ENCODE measurements at regions not wholly inside any gene's neighbourhood (a gene's known extent, or its start where the extent isn't known, plus 50 kb on each side); places are given as distances from the start of the nearest gene placed in this dataset.

DNA sequence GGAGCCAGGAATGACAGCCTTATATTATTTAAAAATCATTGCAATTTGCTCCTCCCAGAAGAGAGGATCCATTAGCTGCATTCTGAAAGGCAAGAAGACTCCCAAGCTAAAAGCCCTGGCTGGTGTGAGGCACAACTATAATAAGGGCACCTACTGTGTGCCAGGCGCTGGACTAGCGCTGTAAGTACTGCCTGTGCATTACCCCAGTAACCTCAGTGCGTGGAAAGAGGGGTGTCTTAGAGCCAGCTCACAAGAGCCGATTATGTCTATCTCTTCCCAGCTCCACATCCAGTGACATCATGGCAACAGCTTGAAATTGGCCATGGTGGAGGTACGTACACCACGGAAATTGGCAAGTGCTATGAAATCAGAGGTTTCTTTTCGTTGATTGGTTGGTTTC, 141.7 kb upstream of the IRF2BP2 start:
- Histone ChIP-seq H3K36me3 (ENCODE audit: control insufficient read depth, insufficient read depth, low read length) (no peaks in the 10 kb centered on the region), H3K4me1 (ENCODE audit: control insufficient read depth, insufficient read depth, low read length, poor library complexity, severe bottlenecking) (no peaks in the 10 kb centered on the region), H3K4me3 (ENCODE audit: insufficient read depth, low read depth, low read length, poor library complexity, severe bottlenecking) (no peak overlapping the region), H3K9me3 (ENCODE audit: control insufficient read depth, low read length) (no peaks in the 10 kb centered on the region), H3K27me3 (replicated peaks; ENCODE audit: control insufficient read depth, insufficient read depth, low read length, poor library complexity, severe bottlenecking) (no peaks in the 10 kb centered on the region), H3K27ac (ENCODE audit: insufficient read depth, low read length, poor library complexity, severe bottlenecking) (no peak overlapping the region)
- DNase-seq, result no peak

DNA sequence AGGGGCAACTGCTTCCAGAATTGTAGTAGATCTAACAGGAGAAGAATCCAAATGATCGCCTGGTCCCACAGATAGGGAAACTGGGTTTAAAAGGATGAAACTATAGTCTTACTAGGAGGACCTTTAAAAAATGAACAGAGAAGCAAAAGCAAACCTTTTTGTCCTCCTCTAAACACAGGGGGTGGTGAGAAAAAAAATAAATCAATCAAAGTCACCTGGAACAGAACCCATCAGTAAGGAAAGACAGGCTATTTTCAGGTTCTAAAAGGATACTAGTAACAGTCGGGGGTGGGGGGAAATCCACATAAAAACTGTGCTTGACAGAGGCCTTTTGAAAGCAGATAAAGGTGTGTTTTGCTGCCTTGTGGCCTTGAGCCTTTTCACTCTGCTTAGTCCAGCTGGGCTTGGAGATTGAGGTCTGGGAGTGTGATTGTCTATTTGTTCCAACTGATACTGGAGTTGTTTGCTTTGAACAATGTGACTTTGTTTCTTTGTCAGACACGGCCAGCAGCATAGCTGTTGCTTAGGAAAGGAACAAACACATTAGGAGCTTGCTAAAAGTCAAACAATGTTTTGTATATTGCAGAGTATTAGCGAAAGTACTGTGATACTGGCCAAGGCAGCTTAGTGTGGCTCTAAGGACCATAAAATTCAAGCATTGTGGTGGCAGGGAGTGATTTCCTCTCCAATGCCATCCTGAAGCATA, 141.1 kb upstream of the IRF2BP2 start:
- Histone ChIP-seq H3K27me3 (replicated peaks; ENCODE audit: control insufficient read depth, insufficient read depth, low read length, poor library complexity, severe bottlenecking) (no peaks in the 10 kb centered on the region), H3K36me3 (ENCODE audit: control insufficient read depth, insufficient read depth, low read length) (no peaks in the 10 kb centered on the region), H3K4me1 (ENCODE audit: control insufficient read depth, insufficient read depth, low read length, poor library complexity, severe bottlenecking) (no peaks in the 10 kb centered on the region), H3K4me3 (ENCODE audit: insufficient read depth, low read depth, low read length, poor library complexity, severe bottlenecking) (no peak overlapping the region), H3K27ac (ENCODE audit: insufficient read depth, low read length, poor library complexity, severe bottlenecking) (no peak overlapping the region), H3K9me3 (ENCODE audit: control insufficient read depth, low read length) (no peaks in the 10 kb centered on the region)
- DNase-seq, result no peak

DNA sequence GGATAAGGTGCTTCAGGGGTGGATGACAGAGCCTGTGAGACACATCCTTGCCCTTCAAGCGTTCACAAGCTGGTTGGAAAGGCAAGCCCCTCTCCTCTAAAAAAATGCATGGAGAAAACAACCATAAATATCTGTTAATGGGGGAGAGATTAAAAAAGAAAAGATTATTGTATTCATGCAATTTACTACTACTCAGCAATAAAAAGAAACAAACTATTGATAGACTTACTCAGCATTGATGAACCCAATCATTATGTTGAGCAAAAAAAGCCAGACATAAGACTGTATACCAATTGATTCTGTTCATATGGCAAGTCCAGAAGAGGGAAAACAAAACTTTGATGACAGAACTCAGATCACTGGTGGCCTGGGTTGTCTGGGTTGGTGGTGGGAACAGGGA, 138.7 kb upstream of the IRF2BP2 start:
- DNase-seq, result no peak
- no peak overlapping the region for H3K27ac ChIP-seq (ENCODE audit: insufficient read depth, low read length, poor library complexity, severe bottlenecking)
- no peaks in the 10 kb centered on the region for H3K27me3 ChIP-seq (replicated peaks; ENCODE audit: control insufficient read depth, insufficient read depth, low read length, poor library complexity, severe bottlenecking)
- H3K4me3 ChIP-seq (ENCODE audit: insufficient read depth, low read depth, low read length, poor library complexity, severe bottlenecking), result no peak overlapping the region
- no peaks in the 10 kb centered on the region for H3K4me1 ChIP-seq (ENCODE audit: control insufficient read depth, insufficient read depth, low read length, poor library complexity, severe bottlenecking)
- no peaks in the 10 kb centered on the region for H3K9me3 ChIP-seq (ENCODE audit: control insufficient read depth, low read length)
- no peaks in the 10 kb centered on the region for H3K36me3 ChIP-seq (ENCODE audit: control insufficient read depth, insufficient read depth, low read length)

DNA sequence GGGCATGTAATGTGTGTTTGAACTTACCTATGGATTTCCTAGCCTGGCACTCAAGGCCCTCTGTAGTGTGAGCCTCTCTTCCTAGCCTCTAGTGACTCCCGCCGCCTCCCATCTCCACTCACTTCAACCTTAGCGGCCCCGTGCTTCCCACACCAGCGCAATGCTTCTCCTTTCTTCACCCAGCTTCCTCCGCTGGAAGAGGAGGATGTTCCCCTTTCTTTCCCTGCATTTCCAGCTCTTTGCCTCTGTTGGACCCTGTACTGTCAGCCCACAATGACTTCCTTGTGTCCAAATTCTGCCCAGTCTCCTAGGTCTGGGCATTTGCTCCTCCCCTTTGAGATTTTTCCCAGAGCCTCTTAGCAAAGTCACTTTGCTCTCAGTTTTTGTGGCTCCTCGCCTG, 138.1 kb upstream of the IRF2BP2 start:
- H3K4me1 ChIP-seq (ENCODE audit: control insufficient read depth, insufficient read depth, low read length, poor library complexity, severe bottlenecking), result no peaks in the 10 kb centered on the region
- no peak overlapping the region for H3K27ac ChIP-seq (ENCODE audit: insufficient read depth, low read length, poor library complexity, severe bottlenecking)
- no peaks in the 10 kb centered on the region for H3K27me3 ChIP-seq (replicated peaks; ENCODE audit: control insufficient read depth, insufficient read depth, low read length, poor library complexity, severe bottlenecking)
- H3K9me3 ChIP-seq (ENCODE audit: control insufficient read depth, low read length), result no peaks in the 10 kb centered on the region
- no peak overlapping the region for H3K4me3 ChIP-seq (ENCODE audit: insufficient read depth, low read depth, low read length, poor library complexity, severe bottlenecking)
- DNase-seq, result no peak
- no peaks in the 10 kb centered on the region for H3K36me3 ChIP-seq (ENCODE audit: control insufficient read depth, insufficient read depth, low read length)

DNA sequence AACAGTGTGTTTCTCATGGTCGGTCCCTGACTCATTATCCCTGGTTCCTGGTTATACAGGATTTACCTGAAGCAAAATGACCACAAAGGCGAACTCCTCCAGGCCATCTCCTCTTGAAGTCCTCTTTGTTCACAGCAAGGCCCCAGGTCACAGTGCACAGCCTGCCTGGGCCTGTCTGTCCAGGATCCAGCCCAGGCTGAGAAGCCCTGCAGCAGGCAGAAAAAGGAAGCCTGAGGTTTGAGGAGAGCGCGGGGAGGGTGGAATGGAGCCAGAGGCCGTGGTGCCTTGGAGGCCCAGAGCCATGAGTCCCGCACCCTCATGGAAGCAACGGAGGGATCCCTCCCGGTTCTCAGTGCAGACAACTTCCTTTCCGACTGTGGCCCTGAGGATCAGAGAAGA, 136.8 kb upstream of the IRF2BP2 start:
- no peaks in the 10 kb centered on the region for H3K36me3 ChIP-seq (ENCODE audit: control insufficient read depth, insufficient read depth, low read length)
- H3K4me1 ChIP-seq (ENCODE audit: control insufficient read depth, insufficient read depth, low read length, poor library complexity, severe bottlenecking), result no peaks in the 10 kb centered on the region
- H3K27me3 ChIP-seq (replicated peaks; ENCODE audit: control insufficient read depth, insufficient read depth, low read length, poor library complexity, severe bottlenecking), result no peaks in the 10 kb centered on the region
- no peaks in the 10 kb centered on the region for H3K9me3 ChIP-seq (ENCODE audit: control insufficient read depth, low read length)
- no peak overlapping the region for H3K27ac ChIP-seq (ENCODE audit: insufficient read depth, low read length, poor library complexity, severe bottlenecking)
- no peak for DNase-seq
- no peak overlapping the region for H3K4me3 ChIP-seq (ENCODE audit: insufficient read depth, low read depth, low read length, poor library complexity, severe bottlenecking)

DNA sequence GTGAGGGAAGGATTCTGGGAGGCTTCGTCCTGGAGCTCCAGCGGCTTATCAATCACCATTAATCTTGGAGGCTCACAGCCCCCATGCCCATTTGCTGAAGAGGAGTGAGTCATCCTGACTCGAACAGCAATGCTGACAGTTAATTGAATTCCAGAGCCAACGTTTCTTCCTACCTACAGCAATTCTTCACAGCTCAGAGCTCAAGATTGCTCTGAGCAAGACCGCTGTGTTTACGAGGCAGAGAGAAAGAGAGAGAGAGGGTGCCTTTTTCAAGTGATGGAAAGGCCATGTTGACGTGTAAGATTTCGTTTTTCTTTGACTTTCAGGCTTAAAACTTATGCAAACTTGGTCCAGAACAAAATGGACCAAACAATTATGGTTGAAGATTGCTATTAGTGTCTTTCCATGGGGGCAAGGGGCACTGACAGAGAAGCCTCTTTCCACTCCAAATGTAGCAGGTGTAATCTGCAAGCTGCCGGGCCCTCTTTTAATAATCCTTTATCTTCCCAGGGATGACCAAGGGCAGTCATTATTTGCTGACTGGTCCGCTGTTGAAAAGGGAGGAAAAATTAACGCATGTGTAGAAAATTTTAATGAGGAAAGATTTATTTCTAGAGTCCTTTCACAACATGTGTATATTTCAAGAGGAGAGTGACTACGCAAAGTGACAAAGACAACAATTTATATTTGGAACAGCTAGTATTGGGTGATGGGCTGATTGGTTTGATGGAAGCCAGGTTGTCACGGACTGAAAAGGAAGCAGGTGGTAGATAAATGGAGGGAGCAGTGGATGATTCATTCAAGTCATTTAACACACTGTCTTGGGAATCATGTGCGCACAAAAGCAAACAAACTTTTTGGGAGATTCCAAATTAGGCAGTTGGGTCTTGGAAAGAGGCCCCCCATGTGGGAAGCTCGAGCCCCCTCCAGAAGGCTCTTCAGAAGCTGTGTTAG, 136.1 kb upstream of the IRF2BP2 start:
- no peaks in the 10 kb centered on the region for H3K9me3 ChIP-seq (ENCODE audit: control insufficient read depth, low read length)
- DNase-seq, result no peak
- no peak overlapping the region for H3K4me3 ChIP-seq (ENCODE audit: insufficient read depth, low read depth, low read length, poor library complexity, severe bottlenecking)
- no peaks in the 10 kb centered on the region for H3K27me3 ChIP-seq (replicated peaks; ENCODE audit: control insufficient read depth, insufficient read depth, low read length, poor library complexity, severe bottlenecking)
- H3K27ac ChIP-seq (ENCODE audit: insufficient read depth, low read length, poor library complexity, severe bottlenecking), result no peak overlapping the region
- no peaks in the 10 kb centered on the region for H3K4me1 ChIP-seq (ENCODE audit: control insufficient read depth, insufficient read depth, low read length, poor library complexity, severe bottlenecking)
- no peaks in the 10 kb centered on the region for H3K36me3 ChIP-seq (ENCODE audit: control insufficient read depth, insufficient read depth, low read length)

GRCh38 chr1:234745276-234745675, 135.3 kb upstream of the IRF2BP2 start:
- no peaks in the 10 kb centered on the region for H3K27me3 ChIP-seq (replicated peaks; ENCODE audit: control insufficient read depth, insufficient read depth, low read length, poor library complexity, severe bottlenecking)
- no peak for DNase-seq
- H3K4me3 ChIP-seq (ENCODE audit: insufficient read depth, low read depth, low read length, poor library complexity, severe bottlenecking), result no peak overlapping the region
- H3K27ac ChIP-seq (ENCODE audit: insufficient read depth, low read length, poor library complexity, severe bottlenecking), result no peak overlapping the region
- H3K36me3 ChIP-seq (ENCODE audit: control insufficient read depth, insufficient read depth, low read length), result no peaks in the 10 kb centered on the region
- no peaks in the 10 kb centered on the region for H3K4me1 ChIP-seq (ENCODE audit: control insufficient read depth, insufficient read depth, low read length, poor library complexity, severe bottlenecking)
- H3K9me3 ChIP-seq (ENCODE audit: control insufficient read depth, low read length), result no peaks in the 10 kb centered on the region

GRCh38 chr1:234743791-234744611, 134.0 kb upstream of the IRF2BP2 start:
- Histone ChIP-seq H3K27me3 (replicated peaks; ENCODE audit: control insufficient read depth, insufficient read depth, low read length, poor library complexity, severe bottlenecking) (no peaks in the 10 kb centered on the region), H3K9me3 (ENCODE audit: control insufficient read depth, low read length) (no peaks in the 10 kb centered on the region)

DNA sequence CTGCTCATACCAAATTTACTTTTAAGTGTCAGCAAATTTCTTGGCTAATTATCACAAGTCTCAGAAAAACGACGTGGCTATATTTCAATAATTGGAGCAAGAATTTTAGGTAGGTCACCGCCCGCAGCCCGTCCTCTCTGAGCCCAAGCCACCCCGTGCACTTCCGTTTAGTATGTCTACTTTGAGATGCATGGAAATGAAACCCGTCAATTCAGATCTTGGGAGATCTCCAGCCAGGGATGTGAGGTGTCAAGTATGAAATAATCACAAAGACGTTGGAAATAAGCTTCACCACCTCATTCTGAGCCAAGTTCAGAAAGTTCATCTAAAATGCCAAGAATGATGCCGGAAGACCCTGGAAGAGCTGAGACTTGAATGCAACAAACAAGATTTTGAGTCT, 132.6 kb upstream of the IRF2BP2 start:
- Histone ChIP-seq H3K9me3 (ENCODE audit: control insufficient read depth, low read length) (no peaks in the 10 kb centered on the region), H3K4me3 (ENCODE audit: insufficient read depth, low read depth, low read length, poor library complexity, severe bottlenecking) (no peak overlapping the region), H3K27ac (ENCODE audit: insufficient read depth, low read length, poor library complexity, severe bottlenecking) (no peak overlapping the region), H3K36me3 (ENCODE audit: control insufficient read depth, insufficient read depth, low read length) (no peaks in the 10 kb centered on the region), H3K27me3 (replicated peaks; ENCODE audit: control insufficient read depth, insufficient read depth, low read length, poor library complexity, severe bottlenecking) (no peaks in the 10 kb centered on the region), H3K4me1 (ENCODE audit: control insufficient read depth, insufficient read depth, low read length, poor library complexity, severe bottlenecking) (no peaks in the 10 kb centered on the region)
- DNase-seq, result no peak

More at GRCh38 chr1:234743791-234744611, 134.0 kb upstream of the IRF2BP2 start:
- no peak overlapping the region for H3K27ac ChIP-seq (ENCODE audit: insufficient read depth, low read length, poor library complexity, severe bottlenecking)
- no peaks in the 10 kb centered on the region for H3K4me1 ChIP-seq (ENCODE audit: control insufficient read depth, insufficient read depth, low read length, poor library complexity, severe bottlenecking)
- H3K4me3 ChIP-seq (ENCODE audit: insufficient read depth, low read depth, low read length, poor library complexity, severe bottlenecking), result no peak overlapping the region
- DNase-seq, result no peak
- no peaks in the 10 kb centered on the region for H3K36me3 ChIP-seq (ENCODE audit: control insufficient read depth, insufficient read depth, low read length)

All from effector memory CD4-positive, alpha-beta T cell (primary cell).